Neuronal stem cell (in vitro differentiated cells): ENCODE measurements at regions not wholly inside any gene's neighbourhood (a gene's known extent, or its start where the extent isn't known, plus 50 kb on each side); places are given as distances from the start of the nearest gene placed in this dataset.

Source experiments
- DNase-seq: peaks from one replicate; pipeline ENCODE4 v3.0.0-alpha.2; 2013; ENCODE audit warnings: low spot score
- H2AFZ ChIP-seq: one replicate; pipeline ENCODE4 v1.6.1; 2013; ENCODE audit warnings: mild to moderate bottlenecking, low read length, inconsistent platforms
- H2AK5ac ChIP-seq: 2 replicates; pipeline ENCODE4 v1.6.1; 2013; ENCODE audit warnings: low read depth, mild to moderate bottlenecking, inconsistent platforms, low read length, moderate library complexity, mixed read lengths
- H2BK120ac ChIP-seq: 2 replicates; pipeline ENCODE4 v1.6.1; 2013; ENCODE audit warnings: low read depth, mild to moderate bottlenecking, inconsistent platforms, low read length, moderate library complexity, mixed read lengths
- H2BK12ac ChIP-seq: one replicate; pipeline ENCODE4 v1.6.1; 2013; ENCODE audit warnings: low read length, inconsistent platforms
- H2BK15ac ChIP-seq: 2 replicates; pipeline ENCODE4 v1.6.1; 2013; ENCODE audit warnings: mild to moderate bottlenecking, low read length, inconsistent platforms, mixed read lengths
- H2BK5ac ChIP-seq: one replicate; pipeline ENCODE4 v1.6.1; 2013; ENCODE audit warnings: inconsistent platforms, mild to moderate bottlenecking, low read length, moderate library complexity
- H3K14ac ChIP-seq: one replicate; pipeline ENCODE4 v1.6.1; 2013; ENCODE audit warnings: low read length, inconsistent platforms
- H3K18ac ChIP-seq: 2 replicates; pipeline ENCODE4 v1.6.1; 2013; ENCODE audit warnings: low read length, inconsistent platforms
- H3K23ac ChIP-seq: 2 replicates; pipeline ENCODE4 v1.6.1; 2013; ENCODE audit warnings: low read depth, mild to moderate bottlenecking, mixed read lengths, low read length, inconsistent platforms; ENCODE audit not compliant: poor library complexity
- H3K27ac ChIP-seq: replicated peaks from 3 replicates; pipeline ENCODE4 v1.5.1; 2013; ENCODE audit warnings: low read length, inconsistent platforms
- H3K27me3 ChIP-seq, 3 experiments: 2 replicates each; pipeline ENCODE4 v1.6.1; 2013; ENCODE audit warnings: low read length in 3 of 3, mild to moderate bottlenecking in 2 of 3, inconsistent platforms in 1 of 3, low read depth in 1 of 3, mixed read lengths in 1 of 3, moderate library complexity in 1 of 3; ENCODE audit not compliant: control insufficient read depth in 3 of 3, insufficient read depth in 3 of 3
- H3K36me3 ChIP-seq, 2 donors: replicated peaks in 1 of 2; 2 replicates each; pipeline ENCODE4 v1.6.1; 2013; ENCODE audit warnings: low read length in 2 of 2; ENCODE audit not compliant: control insufficient read depth in 2 of 2, insufficient read depth in 2 of 2
- H3K4ac ChIP-seq: 2 replicates; pipeline ENCODE4 v1.6.1; 2013; ENCODE audit warnings: inconsistent platforms, mild to moderate bottlenecking, low read length, moderate library complexity
- H3K4me1 ChIP-seq, 2 donors: 1 replicate in 1 of 2; 2 replicates in 1 of 2; pipeline ENCODE4 v1.6.1; 2013; ENCODE audit warnings: low read length in 2 of 2, low read depth in 1 of 2; ENCODE audit not compliant: control insufficient read depth in 2 of 2, insufficient read depth in 1 of 2
- H3K4me2 ChIP-seq: one replicate; pipeline ENCODE4 v1.6.1; 2013; ENCODE audit warnings: mild to moderate bottlenecking, low read length, inconsistent platforms; ENCODE audit not compliant: insufficient read depth, poor library complexity, severe bottlenecking
- H3K4me3 ChIP-seq, 2 donors: 2 replicates each; pipeline ENCODE4 v1.5.1; 2013; ENCODE audit warnings: low read length in 2 of 2, mild to moderate bottlenecking in 2 of 2, inconsistent platforms in 1 of 2, moderate library complexity in 1 of 2
- H3K79me1 ChIP-seq: one replicate; pipeline ENCODE4 v1.6.1; 2013; ENCODE audit warnings: low read depth, mild to moderate bottlenecking, inconsistent platforms, low read length, moderate library complexity
- H3K9ac ChIP-seq: one replicate; pipeline ENCODE4 v1.6.1; 2013; ENCODE audit warnings: mild to moderate bottlenecking, low read depth, low read length, inconsistent platforms; ENCODE audit not compliant: poor library complexity
- H3K9me3 ChIP-seq, 2 donors: replicated peaks in 1 of 2; 2 replicates each; pipeline versions ENCODE3 to v1.6.1; 2013; ENCODE audit warnings: low read length in 2 of 2, mild to moderate bottlenecking in 2 of 2, inconsistent platforms in 1 of 2, low read depth in 1 of 2, mixed read lengths in 1 of 2, moderate library complexity in 1 of 2; ENCODE audit not compliant: control insufficient read depth in 2 of 2, insufficient read depth in 1 of 2
- H4K8ac ChIP-seq: one replicate; pipeline ENCODE4 v1.6.1; 2013; ENCODE audit warnings: low read depth, mild to moderate bottlenecking, inconsistent platforms, low read length, moderate library complexity
- H4K91ac ChIP-seq: one replicate; pipeline ENCODE4 v1.6.1; 2013; ENCODE audit warnings: low read length, low read depth, mild to moderate bottlenecking, inconsistent platforms; ENCODE audit not compliant: poor library complexity
- WGBS, 2 donors: extraction: QIAGEN DNeasy Blood & Tissue Kit; methylation state at CpG; one replicate each; pipeline ENCODE4 v1.1.7; 2013; ENCODE audit warnings: missing lambda C conversion rate in 2 of 2, mixed read lengths in 1 of 2; ENCODE audit not compliant: insufficient read length in 2 of 2, insufficient replicate concordance in 1 of 2; ENCODE audit errors: extremely low coverage in 2 of 2; 5-methylcytosine and 5-hydroxymethylcytosine counted together

GRCh38 chr2:47272031-47272864 lies 95.9 kb upstream of the CALM2 start:
- Histone ChIP-seq H2BK5ac (peak overlapping the region; percentile 88), H3K9me3 (no peaks in the 10 kb centered on the region), H3K27me3 (no peaks in the 10 kb centered on the region), H2AK5ac (peak overlapping the region; percentile 34), H3K9ac (peak overlapping the region; percentile 21), H3K18ac (peak overlapping the region; percentile 91), H3K79me1 (no peaks in the 10 kb centered on the region), H3K4me3 (no peak overlapping the region), H3K4ac (no peak overlapping the region), H2BK12ac (no peak overlapping the region), H2AFZ (peak overlapping the region; percentile 63), H4K91ac (no peak overlapping the region), H3K4me2 (peak overlapping the region; percentile 49), H4K8ac (no peak overlapping the region), H3K23ac (peak overlapping the region; percentile 62), H2BK120ac (no peak overlapping the region), H3K36me3 (no peaks in the 10 kb centered on the region), H3K14ac (no peak overlapping the region), H3K27ac (no peak overlapping the region), H2BK15ac (peak overlapping the region; percentile 87), H3K4me1 (peaks cover 3 to 12% of the 10 kb centered on the region in 2 donors)
- DNase-seq, result peak; percentile 48
- no CpG with 5 or more reads among the region's 46 CpGs for WGBS, 2 donors

GRCh38 chr2:47271054-47272000 lies 95.0 kb upstream of the CALM2 start:
- Histone ChIP-seq H3K4me3 (no peak overlapping the region), H3K4me2 (no peak overlapping the region), H4K8ac (no peak overlapping the region), H2BK15ac (peak overlapping the region; percentile 87), H2BK12ac (no peak overlapping the region), H2AK5ac (peak overlapping the region; percentile 23), H3K36me3 (no peaks in the 10 kb centered on the region), H3K27ac (no peak overlapping the region), H4K91ac (no peak overlapping the region), H2BK5ac (no peak overlapping the region), H3K9me3 (no peaks in the 10 kb centered on the region), H3K27me3 (no peaks in the 10 kb centered on the region), H3K23ac (no peak overlapping the region), H2BK120ac (no peak overlapping the region), H3K4me1 (peaks cover 3 to 12% of the 10 kb centered on the region in 2 donors), H2AFZ (peak overlapping the region; percentile 63), H3K14ac (no peak overlapping the region), H3K79me1 (no peaks in the 10 kb centered on the region), H3K18ac (no peak overlapping the region), H3K9ac (no peak overlapping the region), H3K4ac (no peak overlapping the region)
- no peak for DNase-seq
- WGBS, 2 donors, result no CpG with 5 or more reads among the region's 9 CpGs

GRCh38 chr2:47270421-47270820 lies 94.1 kb upstream of the CALM2 start:
- Histone ChIP-seq H3K27me3 (no peaks in the 10 kb centered on the region), H3K9ac (no peak overlapping the region), H2AK5ac (no peak overlapping the region), H2BK12ac (no peak overlapping the region), H3K14ac (no peak overlapping the region), H4K91ac (no peak overlapping the region), H3K4me1 (peaks cover 5 to 15% of the 10 kb centered on the region in 2 donors), H3K23ac (no peak overlapping the region), H3K4me3 (no peak overlapping the region), H2BK5ac (no peak overlapping the region), H2BK15ac (no peak overlapping the region), H3K27ac (no peak overlapping the region), H2BK120ac (no peak overlapping the region), H3K36me3 (no peaks in the 10 kb centered on the region), H3K4ac (no peak overlapping the region), H4K8ac (no peak overlapping the region), H3K4me2 (no peak overlapping the region), H2AFZ (no peak overlapping the region), H3K79me1 (no peaks in the 10 kb centered on the region), H3K9me3 (no peaks in the 10 kb centered on the region), H3K18ac (no peak overlapping the region)
- no peak for DNase-seq
- no CpG with 5 or more reads among the region's 5 CpGs for WGBS, 2 donors
